Esophagus squamous epithelium (tissue), 4 donors: ENCODE measurements at regions not wholly inside any gene's neighbourhood (a gene's known extent, or its start where the extent isn't known, plus 50 kb on each side); places are given as distances from the start of the nearest gene placed in this dataset.

Source experiments
- POLR2A ChIP-seq, 4 donors: fragments of 450-650 bp; IDR thresholded peaks; one replicate each; pipeline ENCODE4 v1.6.1; 2017; ENCODE audit warnings: antibody characterized with exemption in 4 of 4, mild to moderate bottlenecking in 4 of 4, moderate library complexity in 3 of 4
- TF ChIP-seq, protein P1 (sequence below), 6 experiments: fragments of 450-650 bp in 4 of 6; fragments of 200-600 bp in 2 of 6; sonication (generic) in 2 of 6; IDR thresholded peaks; one replicate each; pipeline ENCODE4 v1.5.1; 2016 to 2019; ENCODE audit warnings: antibody characterized with exemption in 6 of 6, mild to moderate bottlenecking in 4 of 6, moderate library complexity in 4 of 6

DNA sequence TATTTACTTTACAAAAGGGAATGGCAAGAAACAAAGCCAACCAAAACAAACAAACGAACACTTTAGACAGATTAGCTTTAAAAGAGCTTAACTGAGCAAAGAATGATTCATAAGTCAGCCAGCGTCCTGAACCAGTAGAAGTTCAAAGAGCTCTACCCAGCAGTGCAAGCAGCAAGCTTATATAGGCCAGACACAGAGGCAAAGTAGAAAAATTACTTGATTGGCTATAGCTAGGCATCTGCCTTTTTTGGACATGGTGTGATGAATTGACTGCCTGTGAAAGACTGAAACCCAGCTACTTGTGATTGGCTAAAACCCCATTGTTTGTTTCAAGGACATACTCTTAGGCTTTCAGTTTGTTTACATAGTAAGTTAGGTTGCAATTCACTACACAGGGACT, 2120.0 kb upstream of the RAG2 start:
- TF ChIP-seq, protein P1, sequence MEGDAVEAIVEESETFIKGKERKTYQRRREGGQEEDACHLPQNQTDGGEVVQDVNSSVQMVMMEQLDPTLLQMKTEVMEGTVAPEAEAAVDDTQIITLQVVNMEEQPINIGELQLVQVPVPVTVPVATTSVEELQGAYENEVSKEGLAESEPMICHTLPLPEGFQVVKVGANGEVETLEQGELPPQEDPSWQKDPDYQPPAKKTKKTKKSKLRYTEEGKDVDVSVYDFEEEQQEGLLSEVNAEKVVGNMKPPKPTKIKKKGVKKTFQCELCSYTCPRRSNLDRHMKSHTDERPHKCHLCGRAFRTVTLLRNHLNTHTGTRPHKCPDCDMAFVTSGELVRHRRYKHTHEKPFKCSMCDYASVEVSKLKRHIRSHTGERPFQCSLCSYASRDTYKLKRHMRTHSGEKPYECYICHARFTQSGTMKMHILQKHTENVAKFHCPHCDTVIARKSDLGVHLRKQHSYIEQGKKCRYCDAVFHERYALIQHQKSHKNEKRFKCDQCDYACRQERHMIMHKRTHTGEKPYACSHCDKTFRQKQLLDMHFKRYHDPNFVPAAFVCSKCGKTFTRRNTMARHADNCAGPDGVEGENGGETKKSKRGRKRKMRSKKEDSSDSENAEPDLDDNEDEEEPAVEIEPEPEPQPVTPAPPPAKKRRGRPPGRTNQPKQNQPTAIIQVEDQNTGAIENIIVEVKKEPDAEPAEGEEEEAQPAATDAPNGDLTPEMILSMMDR (IDR thresholded peaks at IDR 0.05) = no peak
- no peak for TF ChIP-seq POLR2A (IDR thresholded peaks at IDR 0.05)
